ENCODE measurements at regions not wholly inside any gene's neighbourhood (a gene's known extent, or its start where the extent isn't known, plus 50 kb on each side); places are given as distances from the start of the nearest gene placed in this dataset.
A peak's percentile ranks its signal among the peaks of the same experiment; 100 is the strongest.
"Not testable (repeated sequence)": the region's sequence is repeated elsewhere in the genome, so short reads cannot be mapped to it uniquely, and the experiment has no call there.

GRCh38 chr5:179475208-179475751, 75.1 kb upstream of the RUFY1 start:
- Histone ChIP-seq H3K27ac (no peak overlapping the region), H3K4me1 (replicated peaks in 1 of 2) (no peaks in the 10 kb centered on the region), H3K4me3 (no peak overlapping the region)
- WGBS, 10 experiments: 10 to 52% (median 38%) methylated on average over 1 to 16 of the region's 19 CpGs
- in situ Hi-C loops (cut with MboI; ENCODE audit: low pct_unique_long_range_greater_than_20kb in 2 of 9, low sequenced_read_pairs in 9 of 9, unreplicated experiment in 9 of 9): loop anchor here in 6 of 9 experiments (25.0 kb wide), 1 partner anchor 313 kb away; no protein-coding TSS in a partner anchor
- ATAC-seq (replicated peaks in 6 of 8): peak in 4 of 8 experiments; percentile 32 to 79 (median 54)

GRCh38 chr5:179472641-179473040, 77.7 kb upstream of the RUFY1 start:
- Histone ChIP-seq H3K4me1 (replicated peaks in 1 of 2) (no peaks in the 10 kb centered on the region), H3K27ac (no peak overlapping the region), H3K4me3 (no peak overlapping the region)
- no peak for ATAC-seq (replicated peaks in 6 of 8)
- 34 to 100% (median 76%) methylated on average over 1 to 10 of the region's 18 CpGs; no CpG with 5 or more reads in 4 of the 10 experiments for WGBS, 10 experiments
- in situ Hi-C loops (cut with MboI; ENCODE audit: low pct_unique_long_range_greater_than_20kb in 2 of 9, low sequenced_read_pairs in 9 of 9, unreplicated experiment in 9 of 9): no loop called here

- in situ Hi-C loops (cut with MboI; ENCODE audit: low pct_unique_long_range_greater_than_20kb in 2 of 9, low sequenced_read_pairs in 9 of 9, unreplicated experiment in 9 of 9): no loop called here
- 44 to 80% (median 60%) methylated on average over 1 to 4 of the region's 4 CpGs; no CpG with 5 or more reads in 3 of the 10 experiments for WGBS, 10 experiments
- H3K4me1 ChIP-seq (replicated peaks in 1 of 2): no peaks in the 10 kb centered on the region
- H3K27ac ChIP-seq: no peak overlapping the region
- no peak overlapping the region for H3K4me3 ChIP-seq
- no peak for ATAC-seq (replicated peaks in 6 of 8)
Observed at GRCh38 chr5:179472174-179472573, 78.2 kb upstream of the RUFY1 start.

- H3K4me1 ChIP-seq (replicated peaks in 1 of 2): no peaks in the 10 kb centered on the region
- in situ Hi-C loops (cut with MboI; ENCODE audit: low pct_unique_long_range_greater_than_20kb in 2 of 9, low sequenced_read_pairs in 9 of 9, unreplicated experiment in 9 of 9): no loop called here
- WGBS, 10 experiments: 30 to 100% (median 70%) methylated on average over 1 to 8 of the region's 11 CpGs; no CpG with 5 or more reads in 3 of the 10 experiments
- no peak for ATAC-seq (replicated peaks in 6 of 8)
- H3K27ac ChIP-seq: no peak overlapping the region
- H3K4me3 ChIP-seq: no peak overlapping the region
Observed at GRCh38 chr5:179470201-179470600, 80.2 kb upstream of the RUFY1 start.

GRCh38 chr5:179468696-179469095, 81.7 kb upstream of the RUFY1 start:
- 0 to 100% (median 60%) methylated on average over 1 to 2 of the region's 8 CpGs; no CpG with 5 or more reads in 5 of the 10 experiments for WGBS, 10 experiments
- no peak overlapping the region for H3K27ac ChIP-seq
- in situ Hi-C loops (cut with MboI; ENCODE audit: low pct_unique_long_range_greater_than_20kb in 2 of 9, low sequenced_read_pairs in 9 of 9, unreplicated experiment in 9 of 9): no loop called here
- no peaks in the 10 kb centered on the region for H3K4me1 ChIP-seq (replicated peaks in 1 of 2)
- ATAC-seq (replicated peaks in 6 of 8): no peak
- H3K4me3 ChIP-seq: no peak overlapping the region

- no peak for ATAC-seq (replicated peaks in 6 of 8)
- no peak overlapping the region for H3K4me3 ChIP-seq
- in situ Hi-C loops (cut with MboI; ENCODE audit: low pct_unique_long_range_greater_than_20kb in 2 of 9, low sequenced_read_pairs in 9 of 9, unreplicated experiment in 9 of 9): no loop called here
- no peaks in the 10 kb centered on the region for H3K4me1 ChIP-seq (replicated peaks in 1 of 2)
- 72 to 100% (median 84%) methylated on average over 3 to 10 of the region's 11 CpGs; no CpG with 5 or more reads in 5 of the 10 experiments for WGBS, 10 experiments
- no peak overlapping the region for H3K27ac ChIP-seq
Observed at GRCh38 chr5:179467441-179467840, 82.9 kb upstream of the RUFY1 start.

- WGBS, 10 experiments: 46 to 100% (median 71%) methylated on average over 1 to 4 of the region's 10 CpGs; no CpG with 5 or more reads in 6 of the 10 experiments
- Histone ChIP-seq H3K4me3 (no peak overlapping the region), H3K27ac (no peak overlapping the region), H3K4me1 (replicated peaks in 1 of 2) (no peaks in the 10 kb centered on the region)
- in situ Hi-C loops (cut with MboI; ENCODE audit: low pct_unique_long_range_greater_than_20kb in 2 of 9, low sequenced_read_pairs in 9 of 9, unreplicated experiment in 9 of 9): no loop called here
- ATAC-seq (replicated peaks in 6 of 8): no peak
Observed at GRCh38 chr5:179464631-179465030, 85.7 kb upstream of the RUFY1 start.

GRCh38 chr5:179462040-179462439, 88.3 kb upstream of the RUFY1 start:
- ATAC-seq (replicated peaks in 6 of 8): no peak
- H3K4me1 ChIP-seq (replicated peaks in 1 of 2): no peaks in the 10 kb centered on the region
- 0 to 81% (median 60%) methylated on average over 1 to 11 of the region's 12 CpGs; no CpG with 5 or more reads in 6 of the 10 experiments for WGBS, 10 experiments
- no peak overlapping the region for H3K4me3 ChIP-seq
- H3K27ac ChIP-seq: no peak overlapping the region
- in situ Hi-C loops (cut with MboI; ENCODE audit: low pct_unique_long_range_greater_than_20kb in 2 of 9, low sequenced_read_pairs in 9 of 9, unreplicated experiment in 9 of 9): no loop called here

- WGBS, 10 experiments: no CpG with 5 or more reads among the region's 3 CpGs
- in situ Hi-C loops (cut with MboI; ENCODE audit: low pct_unique_long_range_greater_than_20kb in 2 of 9, low sequenced_read_pairs in 9 of 9, unreplicated experiment in 9 of 9): no loop called here
- Histone ChIP-seq H3K27ac (no peak overlapping the region), H3K4me1 (replicated peaks in 1 of 2) (no peaks in the 10 kb centered on the region), H3K4me3 (no peak overlapping the region)
- ATAC-seq (replicated peaks in 6 of 8): no peak
Observed at GRCh38 chr5:179461576-179461975, 88.8 kb upstream of the RUFY1 start.

GRCh38 chr5:179459771-179460170, 90.6 kb upstream of the RUFY1 start:
- Histone ChIP-seq H3K27ac (no peak overlapping the region), H3K4me1 (replicated peaks in 1 of 2) (no peaks in the 10 kb centered on the region), H3K4me3 (no peak overlapping the region)
- in situ Hi-C loops (cut with MboI; ENCODE audit: low pct_unique_long_range_greater_than_20kb in 2 of 9, low sequenced_read_pairs in 9 of 9, unreplicated experiment in 9 of 9): no loop called here
- WGBS, 10 experiments: 0 to 100% (median 77%) methylated on average over 1 to 7 of the region's 10 CpGs; no CpG with 5 or more reads in 1 of the 10 experiments
- no peak for ATAC-seq (replicated peaks in 6 of 8)

- no peak for ATAC-seq (replicated peaks in 6 of 8)
- WGBS, 10 experiments: 35 to 94% (median 75%) methylated on average over 1 to 6 of the region's 8 CpGs
- no peaks in the 10 kb centered on the region for H3K4me1 ChIP-seq (replicated peaks in 1 of 2)
- H3K4me3 ChIP-seq: no peak overlapping the region
- in situ Hi-C loops (cut with MboI; ENCODE audit: low pct_unique_long_range_greater_than_20kb in 2 of 9, low sequenced_read_pairs in 9 of 9, unreplicated experiment in 9 of 9): no loop called here
- no peak overlapping the region for H3K27ac ChIP-seq
Observed at GRCh38 chr5:179457612-179458011, 92.7 kb upstream of the RUFY1 start.

GRCh38 chr5:179456075-179456474, 94.3 kb upstream of the RUFY1 start:
- 60 to 100% (median 92%) methylated on average over 1 to 2 of the region's 15 CpGs; no CpG with 5 or more reads in 5 of the 10 experiments for WGBS, 10 experiments
- not testable (repeated sequence) for H3K4me3 ChIP-seq; ATAC-seq (replicated peaks in 6 of 8)

GRCh38 chr5:179455320-179455719, 95.0 kb upstream of the RUFY1 start:
- Histone ChIP-seq H3K27ac (no peak overlapping the region), H3K4me3 (no peak overlapping the region), H3K4me1 (replicated peaks in 1 of 2) (no peaks in the 10 kb centered on the region)
- in situ Hi-C loops (cut with MboI; ENCODE audit: low pct_unique_long_range_greater_than_20kb in 2 of 9, low sequenced_read_pairs in 9 of 9, unreplicated experiment in 9 of 9): no loop called here
- ATAC-seq (replicated peaks in 6 of 8): peak in 1 of 8 experiments; percentile 27
- 31 to 100% (median 80%) methylated on average over 1 to 8 of the region's 15 CpGs; no CpG with 5 or more reads in 2 of the 10 experiments for WGBS, 10 experiments

More at GRCh38 chr5:179456075-179456474, 94.3 kb upstream of the RUFY1 start:
- in situ Hi-C loops (cut with MboI; ENCODE audit: low pct_unique_long_range_greater_than_20kb in 2 of 9, low sequenced_read_pairs in 9 of 9, unreplicated experiment in 9 of 9); H3K27ac ChIP-seq; H3K4me1 ChIP-seq (replicated peaks in 1 of 2): not testable (repeated sequence)

GRCh38 chr5:179454356-179454755, 96.0 kb upstream of the RUFY1 start:
- in situ Hi-C loops (cut with MboI; ENCODE audit: low pct_unique_long_range_greater_than_20kb in 2 of 9, low sequenced_read_pairs in 9 of 9, unreplicated experiment in 9 of 9): no loop called here
- H3K4me3 ChIP-seq: no peak overlapping the region
- 43 to 80% (median 75%) methylated on average over 2 to 3 of the region's 9 CpGs; no CpG with 5 or more reads in 6 of the 10 experiments for WGBS, 10 experiments

More at GRCh38 chr5:179454356-179454755, 96.0 kb upstream of the RUFY1 start:
- Histone ChIP-seq H3K4me1 (replicated peaks in 1 of 2) (no peaks in the 10 kb centered on the region), H3K27ac (no peak overlapping the region)
- no peak for ATAC-seq (replicated peaks in 6 of 8)
